Panc1 (cell line): ENCODE measurements at regions not wholly inside any gene's neighbourhood (a gene's known extent, or its start where the extent isn't known, plus 50 kb on each side); places are given as distances from the start of the nearest gene placed in this dataset.

Source experiments
- CTCF ChIP-seq: fragments of 450-650 bp; IDR thresholded peaks from 2 replicates; pipeline ENCODE4 v1.5.1; 2017; ENCODE audit warnings: mild to moderate bottlenecking
- POLR2AphosphoS5 ChIP-seq: IDR thresholded peaks from 2 replicates; pipeline ENCODE4 v1.6.1; 2012; ENCODE audit warnings: mild to moderate bottlenecking, low read depth, low read length, moderate library complexity

GRCh38 chr10:3595736-3596135, 189.3 kb downstream of the KLF6 start:
- TF ChIP-seq CTCF: no peak
- TF ChIP-seq POLR2AphosphoS5: no peak
